DOHH2 (cell line): ENCODE measurements at regions not wholly inside any gene's neighbourhood (a gene's known extent, or its start where the extent isn't known, plus 50 kb on each side); places are given as distances from the start of the nearest gene placed in this dataset.

Experiments
- H3F3A ChIP-seq: fragments of 200-600 bp; sonication (generic), shearing (Covaris generic); 2 replicates; pipeline ENCODE4 v1.6.0; 2016; ENCODE audit warnings: antibody characterized with exemption, mild to moderate bottlenecking; ENCODE audit not compliant: control insufficient read depth, insufficient read depth
- H3K27ac ChIP-seq: fragments of 200-600 bp; sonication (generic); 2 replicates; pipeline ENCODE4 v1.5.1; 2014; ENCODE audit warnings: low read depth, mild to moderate bottlenecking, low read length, moderate library complexity
- H3K27me3 ChIP-seq: fragments of 200-600 bp; sonication (generic); 2 replicates; pipeline ENCODE4 v1.6.1; 2014; ENCODE audit warnings: mild to moderate bottlenecking, low read length, mixed read lengths; ENCODE audit not compliant: control insufficient read depth
- H3K36me3 ChIP-seq: fragments of 200-600 bp; sonication (generic); 2 replicates; pipeline ENCODE4 v1.6.1; 2014; ENCODE audit warnings: mild to moderate bottlenecking, low read length, moderate library complexity, mixed read lengths; ENCODE audit not compliant: control insufficient read depth
- H3K4me1 ChIP-seq: fragments of 200-600 bp; sonication (generic); 2 replicates; pipeline ENCODE4 v1.6.1; 2014; ENCODE audit warnings: mild to moderate bottlenecking, low read length, mixed read lengths; ENCODE audit not compliant: control insufficient read depth
- H3K4me2 ChIP-seq: fragments of 200-600 bp; sonication (generic); 2 replicates; pipeline ENCODE4 v1.6.0; 2014; ENCODE audit warnings: mild to moderate bottlenecking, low read length, moderate library complexity
- H3K4me3 ChIP-seq: fragments of 200-600 bp; sonication (generic); 2 replicates; pipeline ENCODE4 v1.5.1; 2014; ENCODE audit warnings: mild to moderate bottlenecking, low read length, mixed read lengths
- H3K79me2 ChIP-seq: fragments of 200-600 bp; sonication (generic); 2 replicates; pipeline ENCODE4 v1.6.1; 2014; ENCODE audit warnings: mild to moderate bottlenecking, low read length, mixed read lengths; ENCODE audit not compliant: control insufficient read depth
- H3K9me2 ChIP-seq: fragments of 200-600 bp; sonication (generic); replicated peaks from 2 replicates; pipeline ENCODE4 v1.6.1; 2014; ENCODE audit warnings: mild to moderate bottlenecking, low read length, mixed read lengths; ENCODE audit not compliant: control insufficient read depth
- H3K9me3 ChIP-seq: fragments of 200-600 bp; sonication (generic); 2 replicates; pipeline ENCODE4 v1.6.1; 2014; ENCODE audit warnings: antibody characterized with exemption, low read length, mixed read lengths; ENCODE audit not compliant: control insufficient read depth, insufficient read depth
- H4K20me1 ChIP-seq: fragments of 200-600 bp; sonication (generic); 2 replicates; pipeline ENCODE4 v1.6.0; 2014; ENCODE audit warnings: low read depth, mild to moderate bottlenecking, antibody characterized with exemption, low read length, moderate library complexity; ENCODE audit not compliant: control insufficient read depth, insufficient read depth
- CTCF ChIP-seq: fragments of 200-600 bp; sonication (generic); IDR thresholded peaks from one replicate; pipeline ENCODE4 v1.5.1; 2014; ENCODE audit warnings: antibody characterized with exemption, mild to moderate bottlenecking, low read depth, low read length; ENCODE audit not compliant: poor library complexity, severe bottlenecking
- EZH2phosphoT487 ChIP-seq: fragments of 200-600 bp; sonication (generic); IDR thresholded peaks from 2 replicates; pipeline ENCODE4 v1.6.1; 2017; ENCODE audit warnings: borderline replicate concordance, mild to moderate bottlenecking, antibody characterized with exemption, low read length, moderate library complexity, mixed read lengths

- Histone ChIP-seq H3K36me3 (no peaks in the 10 kb centered on the region), H4K20me1 (no peaks in the 10 kb centered on the region), H3F3A (no peaks in the 10 kb centered on the region), H3K4me2 (no peak overlapping the region), H3K4me1 (no peaks in the 10 kb centered on the region), H3K9me3 (peaks cover 5% of the 10 kb centered on the region; the same call in 1 of the 2 replicates), H3K27ac (no peak overlapping the region), H3K4me3 (no peak overlapping the region), H3K9me2 (no peaks in the 10 kb centered on the region), H3K27me3 (no peaks in the 10 kb centered on the region), H3K79me2 (no peaks in the 10 kb centered on the region)
- TF ChIP-seq EZH2phosphoT487 (no peak), CTCF (no peak)
Measured at GRCh38 chr10:29923416-29923965, 135.9 kb downstream of the JCAD start.

DNA sequence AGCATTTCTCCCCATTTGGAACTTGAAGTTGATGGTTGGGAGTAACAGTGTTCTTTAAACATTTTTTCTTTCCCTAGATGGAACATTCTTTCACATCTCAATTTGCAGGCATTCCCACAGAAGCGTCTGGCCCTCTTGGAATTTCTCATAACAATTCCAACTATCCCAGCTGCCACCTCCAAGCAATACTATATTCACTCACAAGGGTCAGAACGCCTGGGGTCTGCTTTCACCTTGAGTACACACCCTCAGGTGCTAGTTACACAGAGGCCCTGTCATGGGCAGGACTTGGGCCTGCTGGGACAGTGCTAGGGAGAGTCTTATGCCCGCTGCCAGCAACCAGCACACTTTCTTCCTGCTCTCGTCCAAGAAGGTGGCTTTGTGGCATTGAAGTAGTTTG lies 136.5 kb downstream of the JCAD start:
- Histone ChIP-seq H3K9me3 (peaks cover 5% of the 10 kb centered on the region; the same call in 1 of the 2 replicates), H3K4me2 (no peak overlapping the region)

GRCh38 chr10:29922226-29922625 lies 137.2 kb downstream of the JCAD start:
- no peak for TF ChIP-seq EZH2phosphoT487
- no peak for TF ChIP-seq CTCF
- H3K9me3 ChIP-seq, result peaks cover 5% of the 10 kb centered on the region; the same call in 1 of the 2 replicates
- no peaks in the 10 kb centered on the region for H3K9me2 ChIP-seq
- no peaks in the 10 kb centered on the region for H3K4me1 ChIP-seq
- no peaks in the 10 kb centered on the region for H3K36me3 ChIP-seq
- no peak overlapping the region for H3K27ac ChIP-seq
- no peaks in the 10 kb centered on the region for H4K20me1 ChIP-seq
- H3F3A ChIP-seq, result no peaks in the 10 kb centered on the region
- H3K4me2 ChIP-seq, result no peak overlapping the region
- no peaks in the 10 kb centered on the region for H3K79me2 ChIP-seq
- H3K4me3 ChIP-seq, result no peak overlapping the region
- no peaks in the 10 kb centered on the region for H3K27me3 ChIP-seq

More for the DNA sequence above, 136.5 kb downstream of the JCAD start:
- Histone ChIP-seq H3K27ac (no peak overlapping the region), H3K27me3 (no peaks in the 10 kb centered on the region), H3F3A (no peaks in the 10 kb centered on the region), H3K4me1 (no peaks in the 10 kb centered on the region), H3K36me3 (no peaks in the 10 kb centered on the region), H4K20me1 (no peaks in the 10 kb centered on the region), H3K79me2 (no peaks in the 10 kb centered on the region), H3K4me3 (no peak overlapping the region), H3K9me2 (no peaks in the 10 kb centered on the region)
- TF ChIP-seq CTCF, result no peak
- no peak for TF ChIP-seq EZH2phosphoT487

DNA sequence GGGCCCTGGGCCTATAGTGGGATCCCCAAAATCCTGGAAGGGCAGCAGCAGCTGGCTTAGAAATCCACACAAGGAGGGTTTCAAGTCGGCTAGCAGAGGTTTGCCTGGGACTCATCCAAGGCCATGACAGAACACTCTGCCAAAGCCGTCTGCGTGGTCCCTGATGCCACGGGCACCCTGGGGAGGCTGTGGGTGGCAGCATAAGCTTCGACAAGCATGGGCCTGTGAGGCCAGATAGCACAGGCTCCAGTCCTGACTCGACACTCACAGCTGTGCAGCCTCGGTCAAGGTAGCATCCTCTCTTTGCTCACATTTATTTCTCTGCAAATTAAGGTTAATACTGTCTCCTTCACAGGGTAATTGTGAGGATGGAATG lies 138.3 kb downstream of the JCAD start:
- no peaks in the 10 kb centered on the region for H3K9me2 ChIP-seq
- H3K27ac ChIP-seq, result no peak overlapping the region
- H3K27me3 ChIP-seq, result no peaks in the 10 kb centered on the region
- H3K4me1 ChIP-seq, result no peaks in the 10 kb centered on the region
- no peaks in the 10 kb centered on the region for H3F3A ChIP-seq
- no peak overlapping the region for H3K4me3 ChIP-seq
- no peaks in the 10 kb centered on the region for H4K20me1 ChIP-seq
- H3K79me2 ChIP-seq, result no peaks in the 10 kb centered on the region
- no peak for TF ChIP-seq CTCF
- TF ChIP-seq EZH2phosphoT487, result no peak
- no peaks in the 10 kb centered on the region for H3K9me3 ChIP-seq
- H3K4me2 ChIP-seq, result no peak overlapping the region
- H3K36me3 ChIP-seq, result no peaks in the 10 kb centered on the region
